ENCODE measurements at regions not wholly inside any gene's neighbourhood (a gene's known extent, or its start where the extent isn't known, plus 50 kb on each side); places are given as distances from the start of the nearest gene placed in this dataset.

GRCh38 chrX:131703646-131704045 is 159.8 kb downstream of the OR13H1 start:
- DNase-seq (ENCODE audit: low read depth), result no peak

GRCh38 chrX:131704136-131704695 is 160.3 kb downstream of the OR13H1 start:
- DNase-seq (ENCODE audit: low read depth), result no peak

- DNase-seq (ENCODE audit: low read depth), result no peak
These were observed 165.7 kb downstream of the OR13H1 start for GRCh38 chrX:131709553-131709952.

DNA sequence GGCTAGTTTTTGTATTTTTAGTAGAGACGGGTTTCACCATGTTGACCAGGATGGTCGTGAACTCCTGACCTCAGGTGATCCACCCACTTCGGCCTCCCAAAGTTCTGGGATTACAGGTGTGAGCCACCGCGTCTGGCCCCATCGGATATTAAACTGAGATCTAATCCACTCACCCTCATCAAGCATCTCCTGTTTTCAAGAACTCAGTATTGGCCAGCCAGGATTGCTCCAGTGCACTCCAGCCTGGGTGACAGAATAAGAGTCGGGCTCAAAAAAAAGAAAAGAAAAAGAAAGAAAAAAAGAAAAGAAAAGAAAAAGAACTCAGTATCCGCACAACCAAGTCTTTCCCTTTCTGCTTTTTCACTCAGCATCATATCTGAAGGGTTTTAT is 167.6 kb downstream of the OR13H1 start:
- DNase-seq (ENCODE audit: low read depth), result no peak

GRCh38 chrX:131723646-131724045 is 179.8 kb downstream of the OR13H1 start:
- no peak for DNase-seq (ENCODE audit: low read depth)

DNA sequence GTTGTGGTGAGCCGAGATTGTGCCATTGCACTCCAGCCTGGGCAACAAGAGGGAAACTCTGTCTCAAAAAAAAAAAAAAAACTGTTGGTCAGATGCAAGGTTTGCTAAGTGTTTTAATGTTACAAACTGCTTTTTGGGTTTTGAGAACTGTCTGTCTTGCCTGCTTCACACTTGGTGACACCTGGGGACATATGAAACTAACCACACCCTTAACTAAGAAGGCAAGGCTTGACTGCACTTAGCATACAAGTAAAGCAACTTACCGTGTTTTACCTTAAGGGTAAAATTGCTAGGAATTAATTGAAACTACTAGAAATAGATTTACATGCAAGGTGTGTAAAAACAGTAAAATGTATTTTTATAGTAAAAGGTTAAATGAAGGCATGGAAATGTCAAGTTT is 180.4 kb downstream of the OR13H1 start:
- DNase-seq (ENCODE audit: low read depth), result no peak

- no peak for DNase-seq (ENCODE audit: low read depth)
These were observed 181.3 kb downstream of the OR13H1 start for GRCh38 chrX:131725001-131725654.

DNA sequence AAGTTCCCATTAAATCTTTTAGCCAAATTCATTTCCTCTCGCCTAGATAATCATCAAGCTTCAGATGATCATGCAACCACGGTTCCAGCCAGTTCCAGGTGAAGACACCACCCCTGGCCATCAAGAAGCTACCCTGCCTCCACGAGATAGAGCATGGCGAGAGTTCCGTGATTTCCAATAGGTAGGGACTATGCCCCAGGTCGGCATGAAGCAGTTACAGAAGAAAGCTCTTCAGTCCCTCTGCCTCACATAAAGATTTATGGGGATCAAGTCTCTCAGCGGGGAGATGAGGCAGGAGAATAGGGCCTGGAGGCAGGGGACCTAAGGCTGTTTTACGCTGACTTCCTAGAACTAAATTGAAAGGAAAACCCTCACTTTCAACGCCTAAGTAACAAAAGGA is 183.9 kb downstream of the OR13H1 start:
- DNase-seq (ENCODE audit: low read depth), result no peak

DNA sequence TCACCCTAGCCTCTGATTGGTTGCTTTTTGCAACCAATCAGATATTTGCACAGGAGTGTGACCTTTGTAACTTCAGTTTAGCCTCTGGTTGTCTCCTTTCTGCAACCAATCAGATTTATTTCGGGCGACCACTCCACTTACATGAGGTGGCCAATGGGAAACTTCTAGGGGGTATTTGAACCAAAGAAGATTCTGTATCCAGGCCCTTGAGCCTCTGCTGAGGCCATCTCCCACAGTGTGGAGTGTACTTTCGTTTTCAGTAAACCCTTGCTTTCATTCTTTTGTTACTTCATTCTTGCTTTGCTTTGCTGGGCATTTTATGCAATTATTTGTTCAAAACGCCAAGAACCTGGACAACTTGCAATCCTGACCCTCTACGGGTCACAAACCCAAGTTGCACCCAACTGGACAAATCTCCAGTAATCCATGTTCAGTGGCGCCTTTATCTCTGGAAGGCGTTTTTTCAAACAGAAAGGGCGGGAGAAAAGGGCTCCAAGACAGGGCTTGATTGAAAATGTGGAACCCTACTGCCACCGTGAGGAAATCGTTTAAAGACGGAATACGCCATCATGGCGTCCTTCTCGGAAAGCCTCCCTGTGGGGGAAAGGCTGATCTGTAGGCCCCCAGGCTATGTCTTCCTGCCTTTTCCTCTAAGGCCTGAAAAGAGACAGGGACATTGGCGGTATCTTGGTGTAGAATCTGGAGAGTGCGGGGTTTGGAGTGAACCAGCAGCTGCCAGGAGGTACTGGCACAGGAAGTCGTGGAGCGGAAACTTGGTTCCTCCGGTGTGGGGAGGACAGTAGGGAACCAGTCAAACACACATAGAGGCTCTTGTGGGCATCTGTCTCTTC is 184.6 kb downstream of the OR13H1 start:
- DNase-seq (ENCODE audit: low read depth), result no peak

DNA sequence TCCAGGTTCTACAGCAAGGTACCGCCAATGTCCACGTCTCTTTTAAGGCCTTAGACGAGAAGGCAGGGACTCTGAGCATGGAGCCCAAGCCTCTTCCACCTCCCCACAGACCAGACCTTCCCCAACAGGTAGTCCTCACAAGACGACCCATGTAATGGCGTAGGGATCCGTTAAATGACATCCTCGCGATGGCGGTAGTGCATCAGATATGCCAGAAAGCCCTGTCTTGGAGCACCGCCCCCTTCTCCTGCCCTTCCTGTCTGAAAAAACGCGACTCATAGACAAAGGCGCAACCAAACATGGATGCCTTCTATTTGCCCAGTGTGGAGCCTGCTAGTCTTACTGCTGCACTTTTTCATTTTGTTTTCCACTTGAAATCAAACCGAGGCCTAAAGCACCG is 185.4 kb downstream of the OR13H1 start:
- DNase-seq (ENCODE audit: low read depth), result no peak

- DNase-seq (ENCODE audit: low read depth), result no peak
These were observed 190.7 kb downstream of the OR13H1 start for GRCh38 chrX:131734621-131735020.

GRCh38 chrX:131735127-131735526 is 191.3 kb downstream of the OR13H1 start:
- no peak for DNase-seq (ENCODE audit: low read depth)

- DNase-seq (ENCODE audit: low read depth), result no peak
These were observed 195.9 kb downstream of the OR13H1 start for GRCh38 chrX:131739823-131740222.

DNA sequence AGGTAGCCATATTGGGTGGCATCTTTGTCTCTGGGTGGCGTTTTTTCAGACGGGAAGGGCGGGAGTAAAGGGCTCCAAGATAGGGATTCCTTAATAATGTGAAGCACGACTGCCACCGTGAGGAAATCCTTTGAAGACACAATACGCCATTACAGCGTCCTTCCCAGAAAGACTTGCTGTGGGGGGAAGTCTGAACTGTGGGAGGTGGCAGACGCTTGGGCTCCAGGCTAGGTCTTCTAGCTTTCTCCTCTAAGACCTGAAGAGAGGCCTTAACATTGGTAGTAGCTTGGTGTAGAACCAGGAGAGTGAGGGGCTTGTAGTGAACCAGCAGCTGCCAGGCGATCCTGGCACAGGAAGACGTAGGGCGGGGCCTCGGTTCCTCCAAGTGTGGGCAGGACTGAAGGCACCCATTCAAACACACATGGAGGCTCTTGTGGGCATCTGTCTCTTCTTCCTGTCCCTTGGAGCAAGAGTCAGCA is 197.3 kb downstream of the OR13H1 start:
- DNase-seq (ENCODE audit: low read depth), result no peak

DNA sequence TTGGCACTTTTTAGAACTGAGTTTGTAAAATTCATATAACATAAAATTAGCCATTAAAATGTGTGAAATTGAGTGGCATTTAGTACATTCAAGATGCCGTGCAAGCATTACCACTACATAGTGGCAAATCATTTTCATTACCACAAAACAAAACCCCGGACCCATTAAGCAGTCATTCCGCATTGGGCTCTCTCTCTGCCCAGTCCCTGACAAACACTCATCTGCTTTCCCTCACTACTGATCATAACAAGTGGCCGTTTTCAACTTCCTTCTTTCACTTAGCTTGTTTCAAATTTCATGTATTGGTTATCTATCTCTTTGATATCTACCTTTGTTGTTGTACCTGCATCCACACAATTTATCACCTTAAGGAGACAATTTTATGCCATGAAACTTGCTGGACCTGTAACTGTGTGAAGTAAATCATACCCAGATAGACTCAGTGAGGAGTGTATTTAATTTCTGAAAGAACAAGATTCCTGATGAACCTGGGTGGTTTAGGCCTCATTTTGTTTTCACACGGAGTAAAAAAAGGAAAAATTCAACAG is 202.1 kb downstream of the OR13H1 start:
- no peak for DNase-seq (ENCODE audit: low read depth)

DNA sequence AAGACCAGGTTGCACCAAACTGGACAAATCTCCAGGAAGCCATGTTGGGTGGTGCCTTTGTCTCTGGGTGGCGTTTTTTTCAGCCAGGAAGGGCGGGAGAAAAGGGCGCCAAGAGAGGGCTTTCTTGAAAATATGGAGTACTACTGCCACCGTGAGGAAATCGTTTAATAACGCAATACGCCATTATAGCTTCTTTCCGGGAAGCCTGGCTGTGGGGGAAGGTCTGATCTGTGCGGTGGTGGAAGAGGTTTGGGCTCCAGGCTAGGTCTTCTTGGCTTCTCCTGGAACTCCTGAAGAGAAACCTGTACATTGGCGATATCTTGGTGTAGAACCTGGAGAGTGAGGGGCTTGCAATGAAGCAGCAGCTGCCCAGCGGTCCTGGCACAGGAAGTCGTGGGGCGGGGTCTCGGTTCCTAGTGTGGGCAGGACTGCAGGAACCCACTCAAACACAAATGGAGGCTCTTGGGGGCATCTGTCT is 202.7 kb downstream of the OR13H1 start:
- DNase-seq (ENCODE audit: low read depth), result no peak

DNA sequence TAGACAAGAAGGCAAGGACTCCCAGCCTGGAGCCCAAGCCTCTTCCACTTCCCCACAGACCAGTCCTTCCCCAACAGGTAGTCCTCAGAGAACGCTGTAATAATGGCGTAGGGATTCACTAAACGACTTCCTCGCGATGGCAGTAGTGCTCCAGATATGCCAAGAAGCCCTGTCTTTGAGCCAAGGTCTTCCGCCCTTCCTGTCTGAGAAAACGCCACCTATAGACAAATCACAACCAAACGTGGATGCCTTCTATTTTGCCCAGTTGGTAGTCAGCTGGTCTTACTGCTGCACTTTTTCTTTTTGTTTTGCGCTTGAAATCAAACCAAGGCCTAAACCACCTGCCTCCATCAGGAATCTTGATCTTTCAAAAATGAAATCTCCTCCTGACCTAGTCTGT is 203.3 kb downstream of the OR13H1 start:
- no peak for DNase-seq (ENCODE audit: low read depth)

DNA sequence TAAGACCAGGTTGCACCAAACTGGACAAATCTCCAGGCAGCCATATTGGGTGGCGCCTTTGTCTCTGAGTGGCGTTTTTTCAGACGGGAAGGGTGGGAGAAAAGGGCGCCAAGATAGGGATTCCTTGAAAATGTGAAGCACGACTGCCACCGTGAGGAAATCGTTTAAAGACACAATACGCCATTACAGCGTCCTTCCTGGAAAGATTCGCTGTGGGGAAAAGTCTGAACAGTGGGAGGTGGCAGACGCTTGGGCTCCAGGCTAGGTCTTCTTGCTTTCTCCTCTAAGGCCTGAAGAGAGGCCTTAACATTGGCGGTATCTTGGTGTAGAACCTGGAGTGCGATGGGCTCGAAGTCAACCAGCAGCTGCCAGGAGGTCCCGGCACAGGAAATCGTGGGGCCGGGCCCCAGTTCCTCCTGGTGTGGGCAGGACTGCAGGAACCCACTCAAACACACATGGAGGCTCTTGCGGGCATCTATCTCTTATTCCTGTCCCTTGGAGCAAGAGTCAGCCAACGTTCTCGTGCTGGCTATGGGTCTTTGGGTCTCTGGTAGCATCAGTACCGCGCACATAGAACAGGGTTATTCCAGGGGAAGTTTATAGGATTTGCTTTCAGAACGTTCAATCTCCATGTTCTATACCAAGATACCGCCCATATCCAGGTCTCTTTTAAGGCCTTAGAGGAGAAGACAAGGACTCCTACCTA is 208.8 kb downstream of the OR13H1 start:
- no peak for DNase-seq (ENCODE audit: low read depth)

DNA sequence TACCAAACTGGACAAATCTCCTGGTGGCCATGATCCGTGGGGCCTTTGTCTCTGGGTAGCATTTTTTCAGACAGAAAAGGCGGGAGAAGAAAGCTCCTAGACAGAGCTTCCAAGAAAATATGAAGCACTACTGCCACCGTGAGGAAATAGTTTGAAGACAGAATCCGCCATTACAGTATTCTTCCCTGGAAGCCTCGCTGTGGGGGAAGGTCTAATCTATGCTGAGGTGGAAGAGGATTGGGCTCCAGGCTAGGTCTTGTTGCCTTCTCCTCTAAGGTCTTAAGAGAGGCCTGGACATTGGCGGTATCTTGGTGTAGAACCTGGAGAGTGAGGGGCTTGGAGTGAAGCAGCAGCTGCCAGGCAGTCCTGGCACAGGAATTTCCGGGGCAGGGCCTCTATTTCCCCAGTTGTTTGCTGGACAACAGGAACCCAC is 218.9 kb downstream of the OR13H1 start:
- DNase-seq (ENCODE audit: low read depth), result no peak

DNA sequence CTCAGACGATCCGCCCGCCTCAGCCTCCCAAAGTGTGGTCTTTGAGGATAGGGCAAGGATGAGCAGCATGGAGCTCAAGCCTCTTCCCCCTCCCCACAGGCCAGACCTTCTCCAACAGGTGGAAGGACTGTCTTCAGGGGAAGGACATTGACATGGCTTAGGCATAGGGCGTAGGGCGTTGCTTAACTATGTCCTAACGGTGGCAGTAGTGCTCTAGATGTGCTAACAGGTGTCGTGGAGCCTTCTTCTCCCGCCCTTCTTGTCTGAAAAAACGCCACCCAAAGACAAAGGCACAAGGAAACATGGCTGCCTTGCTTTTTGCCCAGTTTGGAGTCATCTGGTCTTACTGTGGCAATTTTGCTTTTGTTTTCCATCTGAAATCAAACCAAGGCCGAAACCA is 219.8 kb downstream of the OR13H1 start:
- no peak for DNase-seq (ENCODE audit: low read depth)

DNA sequence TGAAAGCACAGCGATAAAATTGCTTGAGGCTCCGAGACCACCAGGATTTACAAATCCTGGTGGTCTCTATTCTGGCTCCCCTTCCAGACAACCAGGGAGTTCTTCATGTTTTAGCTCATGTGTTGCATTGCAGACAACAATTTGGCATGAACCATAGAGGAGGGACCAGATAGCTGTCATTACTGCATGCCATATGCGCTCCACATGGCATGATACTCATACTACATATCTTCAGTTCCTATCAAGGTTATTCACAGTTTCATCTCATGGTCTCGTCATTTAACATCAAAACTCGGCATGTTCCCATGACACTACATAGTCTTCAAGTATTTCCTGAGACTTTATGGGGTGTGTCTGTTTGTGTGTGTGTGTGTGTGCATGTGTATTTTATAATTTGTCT is 220.3 kb downstream of the OR13H1 start:
- no peak for DNase-seq (ENCODE audit: low read depth)
